HuH-7.5 (cell line): ENCODE measurements at regions not wholly inside any gene's neighbourhood (a gene's known extent, or its start where the extent isn't known, plus 50 kb on each side); places are given as distances from the start of the nearest gene placed in this dataset.
"Not testable (repeated sequence)": the region's sequence is repeated elsewhere in the genome, so short reads cannot be mapped to it uniquely, and the experiment has no call there.

Source experiments
- DNase-seq: peaks from one replicate; pipeline ENCODE4 v3.0.0; 2011; ENCODE audit warnings: low spot score

GRCh38 chr13:54394908-54395307, 1366.3 kb downstream of the OLFM4 start:
- DNase-seq = no peak

GRCh38 chr13:54402495-54402894, 1373.9 kb downstream of the OLFM4 start:
- no peak for DNase-seq

DNA sequence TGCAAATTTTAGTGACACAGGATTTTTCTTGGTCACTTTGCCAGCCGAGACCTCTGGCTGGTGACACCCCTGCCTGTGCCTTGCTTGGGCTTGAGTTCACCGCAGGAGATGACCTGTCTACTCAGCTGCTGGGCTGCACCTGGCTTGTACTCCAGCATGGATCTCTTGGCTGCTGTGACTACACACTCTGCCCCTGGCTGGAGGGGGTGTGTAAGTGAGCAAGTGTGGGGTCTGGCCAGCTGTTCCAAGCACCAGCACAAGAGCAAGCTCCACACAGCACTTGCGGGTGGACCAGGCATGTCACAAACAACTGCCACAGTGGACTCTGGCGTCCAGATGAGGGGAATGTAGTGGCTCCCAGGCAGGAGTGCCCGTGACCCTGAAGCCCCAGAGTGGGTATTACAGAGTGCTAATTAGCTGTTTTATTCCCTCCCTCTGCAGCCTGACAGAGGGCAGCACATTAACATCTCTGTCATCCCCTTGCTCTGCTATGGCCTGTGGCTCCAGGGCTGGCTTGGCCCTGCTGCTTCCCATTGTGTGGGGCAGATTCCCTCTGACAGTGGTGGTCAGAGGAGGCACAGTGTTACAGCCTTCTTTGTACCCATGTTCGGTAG, 1387.2 kb downstream of the OLFM4 start:
- no peak for DNase-seq

DNA sequence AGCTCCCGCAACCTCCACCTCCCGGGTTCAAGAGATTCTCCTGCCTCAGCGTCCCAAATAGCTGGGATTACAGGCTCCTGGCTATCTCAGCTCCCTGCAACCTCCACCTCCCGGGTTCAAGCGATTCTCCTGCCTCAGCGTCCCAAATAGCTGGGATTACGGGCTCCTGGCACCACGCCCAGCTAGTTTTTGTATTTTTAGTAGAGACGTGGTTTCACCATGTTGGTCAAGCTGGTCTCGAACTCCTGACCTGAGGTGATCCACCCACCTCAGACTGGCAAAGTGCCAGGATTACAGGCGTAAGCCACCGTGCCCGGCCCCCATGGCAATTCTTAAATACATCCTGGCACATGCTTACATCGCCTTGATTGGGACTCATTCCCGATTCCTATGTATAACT, 1394.3 kb downstream of the OLFM4 start:
- DNase-seq = not testable (repeated sequence)

DNA sequence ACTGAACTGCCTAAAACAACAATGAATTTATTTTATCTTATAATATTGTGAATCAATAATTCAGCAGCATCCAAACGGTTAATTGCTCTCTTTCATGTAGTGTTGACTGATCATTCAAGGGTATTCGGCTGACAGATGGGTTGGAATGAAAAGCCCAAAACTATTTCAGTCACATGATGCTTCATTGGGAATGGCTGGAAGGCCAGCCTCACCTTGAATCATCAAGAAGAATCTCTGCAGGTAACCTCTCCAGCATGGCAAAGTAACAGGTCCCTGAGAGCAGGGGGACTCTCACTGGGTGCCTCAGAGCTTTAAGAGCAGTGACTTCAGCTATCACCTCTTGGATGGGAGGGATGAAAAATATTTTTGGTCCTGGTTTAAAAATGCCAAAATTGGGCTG, 1395.7 kb downstream of the OLFM4 start:
- no peak for DNase-seq

DNA sequence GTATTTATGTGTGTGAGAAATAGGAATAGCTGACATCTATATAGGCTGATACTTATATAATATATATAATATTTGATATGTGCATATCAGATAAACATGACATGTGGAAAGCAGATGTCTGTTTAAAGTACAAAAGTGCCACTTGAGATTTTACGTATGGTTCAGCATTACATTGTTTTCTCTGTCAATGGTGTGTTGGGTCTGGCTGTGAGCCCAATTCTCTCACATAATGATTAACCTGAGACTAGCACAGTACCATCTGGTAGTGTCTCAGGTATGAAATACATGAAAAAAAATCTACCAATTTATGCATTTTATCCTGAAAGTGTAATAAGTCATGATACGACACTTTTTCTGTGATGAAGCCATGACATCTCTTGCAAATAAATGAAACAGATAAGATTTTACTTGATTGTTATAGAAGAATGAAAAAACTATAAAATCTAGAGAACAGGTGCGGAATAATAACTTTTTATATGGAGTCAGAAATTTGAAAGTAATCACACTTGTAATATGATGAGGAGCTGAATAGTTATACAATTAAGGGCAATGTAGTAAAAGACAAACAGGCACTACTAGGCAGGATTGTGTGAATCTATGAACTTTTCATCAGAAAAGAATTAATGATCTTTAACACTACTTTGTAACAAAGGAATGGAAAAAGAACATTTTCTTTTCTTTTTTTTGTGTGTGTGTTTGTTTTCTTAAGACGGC, 1405.0 kb downstream of the OLFM4 start:
- no peak for DNase-seq

DNA sequence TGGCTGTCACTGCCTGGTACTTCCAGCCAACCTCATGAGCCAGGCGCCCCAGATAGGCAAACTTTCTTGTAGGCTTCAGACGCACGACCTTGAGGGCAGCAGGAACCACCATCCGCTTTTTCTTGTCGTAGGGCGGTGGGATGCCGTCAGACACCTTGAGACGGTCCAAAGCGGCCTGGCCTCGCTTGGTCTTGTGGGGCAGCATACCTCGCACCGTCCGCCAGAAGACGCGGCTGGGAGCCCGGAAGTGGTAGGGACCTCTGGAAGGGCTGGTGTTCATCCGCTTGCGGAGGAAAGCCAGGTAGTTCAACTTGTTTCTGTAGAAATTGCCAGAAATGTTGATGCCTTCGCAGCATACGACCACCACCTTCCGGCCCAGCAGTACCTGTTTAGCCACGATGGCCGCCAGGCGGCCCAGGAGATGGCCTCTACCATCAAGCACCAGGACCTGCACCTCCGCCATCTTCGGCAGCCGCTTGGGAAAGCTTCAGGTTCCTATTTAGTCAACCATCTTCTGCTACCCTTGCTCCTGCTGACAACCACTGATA, 1412.3 kb downstream of the OLFM4 start:
- not testable (repeated sequence) for DNase-seq

GRCh38 chr13:54445453-54445852, 1416.8 kb downstream of the OLFM4 start:
- DNase-seq = no peak

DNA sequence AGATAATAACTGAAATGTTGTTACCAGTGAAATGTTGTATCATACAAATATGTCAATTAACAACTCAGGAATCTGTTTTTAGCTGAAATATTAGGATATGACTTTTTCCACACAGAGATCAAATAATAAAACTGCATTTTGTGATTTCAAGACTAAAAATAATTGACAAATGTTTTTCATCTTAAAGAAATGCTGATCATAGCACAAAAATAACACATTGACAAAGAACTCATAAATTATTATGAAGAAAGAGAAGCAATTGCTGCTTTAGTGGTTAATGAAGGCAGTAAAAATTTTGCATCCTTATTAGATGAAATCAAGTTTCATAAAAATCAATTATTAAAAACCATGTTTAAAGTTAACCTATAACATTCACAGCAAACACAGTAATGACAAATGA, 1417.3 kb downstream of the OLFM4 start:
- DNase-seq = no peak

DNA sequence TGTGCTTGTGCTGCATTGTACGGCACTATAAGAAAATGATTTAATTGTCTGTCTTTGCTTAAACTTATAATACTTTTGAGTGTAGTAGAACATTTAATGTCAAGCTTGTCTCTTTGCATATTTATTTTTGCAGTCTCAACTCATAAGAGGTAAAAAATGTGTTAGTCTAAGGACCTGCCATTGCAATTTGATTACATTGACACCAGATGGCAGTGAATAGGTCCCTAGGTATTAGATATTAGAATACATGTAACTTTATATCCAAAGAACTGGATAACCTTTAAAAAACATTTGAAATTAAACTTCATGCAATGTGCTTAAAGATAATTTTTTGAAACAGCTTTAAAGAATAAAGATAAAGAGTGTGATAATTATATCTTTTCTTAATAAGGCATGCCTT, 1421.3 kb downstream of the OLFM4 start:
- no peak for DNase-seq

GRCh38 chr13:54484166-54484565, 1455.6 kb downstream of the OLFM4 start:
- no peak for DNase-seq

DNA sequence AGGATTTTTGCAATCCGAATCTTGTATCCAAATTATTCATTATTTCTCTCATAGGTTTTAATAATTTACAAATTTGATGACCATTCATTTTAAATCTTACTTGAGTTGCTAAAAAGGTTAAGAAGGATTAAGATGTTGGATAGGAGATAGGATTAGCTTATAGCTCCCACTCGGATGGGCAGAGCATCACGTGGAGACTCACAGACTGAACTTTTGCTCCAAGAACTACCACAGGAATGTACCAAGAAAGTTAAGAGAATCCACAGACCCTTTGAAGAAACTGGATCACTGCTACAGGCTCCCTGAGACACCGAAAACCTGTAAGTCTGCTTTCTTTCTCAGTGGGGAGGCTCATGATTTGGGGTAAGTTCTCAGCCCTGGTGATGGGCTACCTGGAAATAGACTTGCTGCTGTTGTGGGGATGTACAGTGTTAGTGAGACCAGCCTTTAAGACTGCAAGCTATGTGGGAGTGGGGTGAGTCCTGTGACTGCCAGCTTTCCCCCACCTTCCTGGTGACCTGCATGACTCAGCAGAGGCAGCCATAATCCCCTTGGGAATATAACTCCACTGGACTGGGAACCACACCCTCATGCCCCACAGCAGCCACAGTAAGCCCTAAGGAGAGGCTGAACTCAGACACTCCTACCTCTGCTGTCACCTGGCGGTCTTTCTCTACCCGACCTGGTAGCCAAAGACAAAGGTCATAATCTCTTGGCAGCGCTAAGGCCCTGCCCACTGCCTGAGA, 1458.0 kb downstream of the OLFM4 start:
- no peak for DNase-seq

DNA sequence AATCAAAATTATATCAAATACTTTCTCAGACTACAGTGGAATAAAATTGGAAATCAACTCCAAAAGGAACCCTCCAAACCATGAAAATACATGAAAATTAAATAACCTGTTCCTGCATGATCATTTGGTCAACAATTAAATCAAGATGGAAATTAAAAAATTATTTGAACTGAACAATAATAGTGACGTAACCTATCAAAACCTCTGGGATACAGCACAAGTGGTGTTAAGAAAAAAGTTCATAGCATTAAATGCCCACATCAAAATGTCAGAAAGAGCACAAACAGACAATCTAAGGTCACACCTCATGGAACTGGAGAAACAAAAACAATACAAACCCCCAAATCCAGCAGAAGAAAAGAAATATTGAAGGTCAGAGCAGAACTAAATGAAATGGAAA, 1460.7 kb downstream of the OLFM4 start:
- no peak for DNase-seq

- DNase-seq = no peak
Measured at GRCh38 chr13:54492995-54493394, 1464.4 kb downstream of the OLFM4 start.

- no peak for DNase-seq
Measured at GRCh38 chr13:54511366-54511765, 1482.8 kb downstream of the OLFM4 start.

- no peak for DNase-seq
Measured at GRCh38 chr13:54513254-54513653, 1484.6 kb downstream of the OLFM4 start.

GRCh38 chr13:54536112-54536511, 1507.5 kb downstream of the OLFM4 start:
- DNase-seq = no peak

DNA sequence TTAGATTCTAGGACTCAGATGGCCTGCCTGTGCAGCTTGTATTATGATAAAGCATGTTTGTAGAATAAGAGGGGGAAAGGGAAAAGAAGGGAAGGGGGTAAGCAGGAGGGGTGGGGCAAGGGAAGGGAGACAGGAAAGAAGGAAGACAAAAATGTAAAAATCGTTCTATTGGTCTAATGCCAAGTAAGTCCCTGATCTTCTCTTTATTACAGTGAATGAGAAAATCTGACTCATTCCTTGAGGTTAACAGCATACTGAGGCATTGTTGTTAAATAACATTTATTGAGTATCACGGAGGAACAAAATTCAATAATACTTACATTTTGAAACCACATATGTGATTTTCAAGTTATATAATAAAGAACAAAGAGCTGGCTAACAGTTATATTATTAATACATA, 1534.7 kb downstream of the OLFM4 start:
- no peak for DNase-seq

- not testable (repeated sequence) for DNase-seq
Measured at GRCh38 chr13:54572037-54572436, 1543.4 kb downstream of the OLFM4 start.

DNA sequence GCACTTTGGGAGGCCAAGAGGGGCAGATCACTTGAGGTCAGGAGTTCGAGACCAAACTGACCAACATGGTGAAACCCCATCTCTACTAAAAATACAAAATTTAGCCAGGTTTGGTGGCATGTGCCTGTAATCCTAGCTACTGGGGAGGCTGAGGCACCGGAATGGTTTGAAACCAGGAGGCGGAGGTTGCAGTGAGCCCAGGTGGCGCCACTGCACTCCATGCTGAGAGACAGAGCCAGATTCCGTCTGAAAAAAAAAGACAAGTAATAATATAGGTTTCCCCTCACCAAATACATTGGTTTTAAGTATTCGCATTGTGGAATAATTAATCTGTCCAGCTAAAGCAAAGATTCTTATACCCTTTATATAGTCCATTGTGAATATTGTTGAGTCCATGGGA, 1544.6 kb downstream of the OLFM4 start:
- no peak for DNase-seq

- DNase-seq = peak; percentile 23
Measured at GRCh38 chr13:54574791-54575190, 1546.2 kb downstream of the OLFM4 start.

GRCh38 chr13:54591540-54591939, 1562.9 kb downstream of the OLFM4 start:
- no peak for DNase-seq

DNA sequence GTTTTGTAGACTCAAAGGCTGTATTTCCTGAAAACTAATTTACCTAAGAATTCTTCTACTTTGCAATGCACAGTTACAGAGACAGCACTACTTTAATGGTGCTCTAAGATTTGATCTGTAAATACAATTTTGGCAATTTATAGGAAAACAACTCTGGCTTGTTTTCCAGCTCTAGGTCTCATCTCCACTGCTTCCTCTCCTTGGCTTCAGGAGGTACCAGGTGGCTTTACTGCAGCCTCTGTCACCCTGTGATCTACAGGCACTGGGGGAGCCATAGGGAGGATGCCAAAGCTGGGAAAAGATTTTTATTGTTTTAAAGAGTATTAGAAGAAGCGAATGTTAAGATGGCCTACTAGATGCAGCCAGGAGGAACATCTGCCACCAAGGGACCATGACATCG, 1563.6 kb downstream of the OLFM4 start:
- DNase-seq = no peak
